ENCODE measurements at regions not wholly inside any gene's neighbourhood (a gene's known extent, or its start where the extent isn't known, plus 50 kb on each side); places are given as distances from the start of the nearest gene placed in this dataset.

DNA sequence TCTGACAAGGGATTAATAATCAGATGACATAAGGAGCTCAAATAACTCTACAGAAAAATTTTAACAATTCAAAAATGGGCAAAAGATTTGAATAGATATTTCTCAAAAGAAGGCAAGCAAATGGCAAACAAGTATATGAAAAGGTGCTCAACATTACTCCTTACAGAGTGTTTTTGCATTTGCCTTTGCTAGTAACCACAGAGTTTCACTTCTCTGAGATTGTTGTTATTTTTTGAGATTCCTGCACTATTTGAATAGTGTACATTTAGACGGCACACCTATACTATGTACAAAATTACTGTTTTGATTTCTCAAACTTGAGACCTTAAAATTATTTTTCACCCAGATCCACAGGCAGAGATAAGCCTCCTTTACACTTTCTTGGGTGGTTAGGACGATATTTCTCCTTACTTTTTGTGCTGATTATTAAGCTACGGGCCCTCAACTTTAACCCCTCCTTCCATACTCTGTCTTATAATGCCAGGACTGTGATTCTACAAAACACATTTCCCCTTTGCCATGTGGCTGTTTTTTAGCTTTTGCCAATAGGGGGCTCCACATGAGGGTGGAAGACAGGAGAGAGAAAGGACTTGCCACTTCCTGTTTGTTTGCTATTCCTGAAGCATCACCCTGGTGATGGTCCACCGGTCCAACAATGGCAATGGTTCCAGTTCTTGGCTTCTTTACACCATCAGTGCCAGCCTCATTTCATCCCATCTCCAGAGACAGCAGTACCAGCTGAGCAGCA is 65.0 kb upstream of the DAP start:
- in situ Hi-C loops (cut with HindIII; ENCODE audit: low pct_unique_long_range_greater_than_20kb, low sequenced_read_pairs) = no loop called here
- DNase-seq (ENCODE audit: low read depth) = no peak

DNA sequence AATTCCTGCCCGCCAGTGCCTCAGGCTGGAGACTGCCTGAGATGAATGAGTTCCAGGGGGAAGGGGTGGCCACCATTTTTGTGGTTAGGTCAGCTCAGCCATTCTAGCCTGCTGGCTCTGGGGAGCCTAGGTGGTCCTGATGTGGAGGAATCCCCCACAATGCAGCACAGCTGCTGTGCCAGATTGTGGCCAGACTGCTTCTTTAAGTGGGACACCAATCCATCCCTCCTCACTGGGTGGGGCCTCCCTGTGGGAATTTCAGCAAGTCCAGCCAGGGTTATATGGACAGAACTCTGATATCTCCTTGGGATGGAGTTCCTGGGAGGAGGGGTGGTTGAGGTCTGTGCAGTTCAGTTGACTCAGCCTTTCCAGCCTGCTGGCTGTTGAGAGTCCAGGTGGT is 51.2 kb upstream of the DAP start:
- no peak for DNase-seq (ENCODE audit: low read depth)
- in situ Hi-C loops (cut with HindIII; ENCODE audit: low pct_unique_long_range_greater_than_20kb, low sequenced_read_pairs) = no loop called here

Measured in Caki2 (cell line).